ENCODE measurements at regions not wholly inside any gene's neighbourhood (a gene's known extent, or its start where the extent isn't known, plus 50 kb on each side); places are given as distances from the start of the nearest gene placed in this dataset.

- no peak for DNase-seq (ENCODE audit: low spot score)
These were observed 252.4 kb upstream of the DAPK1 start for GRCh38 chr9:87245271-87245670.

- no peak for DNase-seq (ENCODE audit: low spot score)
These were observed 250.6 kb upstream of the DAPK1 start for GRCh38 chr9:87247097-87247496.

GRCh38 chr9:87249029-87249428, 248.6 kb upstream of the DAPK1 start:
- no peak for DNase-seq (ENCODE audit: low spot score)

- no peak for DNase-seq (ENCODE audit: low spot score)
These were observed 247.5 kb upstream of the DAPK1 start for GRCh38 chr9:87250205-87250604.

GRCh38 chr9:87255431-87256155, 242.1 kb upstream of the DAPK1 start:
- no peak for DNase-seq (ENCODE audit: low spot score)

- no peak for DNase-seq (ENCODE audit: low spot score)
These were observed 240.7 kb upstream of the DAPK1 start for GRCh38 chr9:87256973-87257372.

- DNase-seq (ENCODE audit: low spot score): no peak
These were observed 237.8 kb upstream of the DAPK1 start for GRCh38 chr9:87259543-87260518.

GRCh38 chr9:87263291-87263690, 234.4 kb upstream of the DAPK1 start:
- DNase-seq (ENCODE audit: low spot score): no peak

- DNase-seq (ENCODE audit: low spot score): no peak
These were observed 231.0 kb upstream of the DAPK1 start for GRCh38 chr9:87266697-87267096.

GRCh38 chr9:87267251-87268070, 230.2 kb upstream of the DAPK1 start:
- DNase-seq (ENCODE audit: low spot score): peak; percentile 36

- DNase-seq (ENCODE audit: low spot score): no peak
These were observed 228.1 kb upstream of the DAPK1 start for GRCh38 chr9:87269296-87270176.

GRCh38 chr9:87270221-87270847, 227.3 kb upstream of the DAPK1 start:
- peak; percentile 74 for DNase-seq (ENCODE audit: low spot score)

GRCh38 chr9:87270848-87271234, 226.8 kb upstream of the DAPK1 start:
- no peak for DNase-seq (ENCODE audit: low spot score)

- no peak for DNase-seq (ENCODE audit: low spot score)
These were observed 225.8 kb upstream of the DAPK1 start for GRCh38 chr9:87271696-87272477.

GRCh38 chr9:87275047-87275725, 222.5 kb upstream of the DAPK1 start:
- no peak for DNase-seq (ENCODE audit: low spot score)

- peak; percentile 83 for DNase-seq (ENCODE audit: low spot score)
These were observed 221.3 kb upstream of the DAPK1 start for GRCh38 chr9:87276327-87276841.

- peak; percentile 36 for DNase-seq (ENCODE audit: low spot score)
These were observed 220.8 kb upstream of the DAPK1 start for GRCh38 chr9:87276851-87277261.

GRCh38 chr9:87277346-87277745, 220.3 kb upstream of the DAPK1 start:
- DNase-seq (ENCODE audit: low spot score): no peak

Measured in H4 (cell line).